Osteocyte (in vitro differentiated cells): ENCODE measurements at regions not wholly inside any gene's neighbourhood (a gene's known extent, or its start where the extent isn't known, plus 50 kb on each side); places are given as distances from the start of the nearest gene placed in this dataset.
"Not testable (repeated sequence)": the region's sequence is repeated elsewhere in the genome, so short reads cannot be mapped to it uniquely, and the experiment has no call there.

ENCODE experiments used
- DNase-seq: peaks from one replicate; pipeline ENCODE4 v3.0.0; 2021; ENCODE audit warnings: mixed read lengths; ENCODE audit not compliant: unreplicated experiment; ENCODE audit errors: extremely low spot score
- H3K27ac Mint-ChIP-seq: one replicate; pipeline ENCODE4 v1.8.0; 2021; ENCODE audit warnings: mild to moderate bottlenecking, mixed read lengths; ENCODE audit not compliant: unreplicated experiment
- H3K27me3 Mint-ChIP-seq: one replicate; pipeline ENCODE4 v1.8.0; 2021; ENCODE audit warnings: mixed read lengths; ENCODE audit not compliant: unreplicated experiment
- H3K36me3 Mint-ChIP-seq: one replicate; pipeline ENCODE4 v1.8.0; 2021; ENCODE audit warnings: mixed read lengths; ENCODE audit not compliant: unreplicated experiment
- H3K4me1 Mint-ChIP-seq: one replicate; pipeline ENCODE4 v1.8.0; 2021; ENCODE audit warnings: mixed read lengths; ENCODE audit not compliant: unreplicated experiment
- H3K4me3 Mint-ChIP-seq: one replicate; pipeline ENCODE4 v1.8.0; 2021; ENCODE audit warnings: mild to moderate bottlenecking, moderate library complexity, mixed read lengths; ENCODE audit not compliant: unreplicated experiment
- H3K9me3 Mint-ChIP-seq: one replicate; pipeline ENCODE4 v1.8.0; 2021; ENCODE audit warnings: mixed read lengths; ENCODE audit not compliant: unreplicated experiment
- CTCF ChIP-seq: fragments of 200-600 bp; sonication (generic); IDR thresholded peaks from 2 replicates; pipeline ENCODE4 v1.5.0; 2021; ENCODE audit warnings: antibody characterized with exemption, mild to moderate bottlenecking, moderate library complexity

- Mint-ChIP-seq H3K36me3 (no peaks in the 10 kb centered on the region), H3K27ac (no peak overlapping the region), H3K9me3 (no peaks in the 10 kb centered on the region), H3K27me3 (no peaks in the 10 kb centered on the region), H3K4me1 (peaks cover 12% of the 10 kb centered on the region), H3K4me3 (no peak overlapping the region)
- DNase-seq = no peak
- TF ChIP-seq CTCF = no peak
Measured at GRCh38 chr3:162718697-162719096, 1222.1 kb downstream of the OTOL1 start.

GRCh38 chr3:162719684-162720341 is 1223.2 kb downstream of the OTOL1 start:
- Mint-ChIP-seq H3K4me3 (no peak overlapping the region), H3K36me3 (no peaks in the 10 kb centered on the region), H3K27me3 (no peaks in the 10 kb centered on the region), H3K27ac (no peak overlapping the region), H3K9me3 (no peaks in the 10 kb centered on the region), H3K4me1 (peaks cover 12% of the 10 kb centered on the region)
- no peak for DNase-seq
- no peak for TF ChIP-seq CTCF

GRCh38 chr3:162721736-162722135 is 1225.1 kb downstream of the OTOL1 start:
- H3K9me3 Mint-ChIP-seq = no peaks in the 10 kb centered on the region
- no peak for TF ChIP-seq CTCF
- no peak for DNase-seq
- no peak overlapping the region for H3K27ac Mint-ChIP-seq
- no peak overlapping the region for H3K4me3 Mint-ChIP-seq
- no peaks in the 10 kb centered on the region for H3K27me3 Mint-ChIP-seq
- no peaks in the 10 kb centered on the region for H3K36me3 Mint-ChIP-seq
- peaks cover 12% of the 10 kb centered on the region for H3K4me1 Mint-ChIP-seq

GRCh38 chr3:162722337-162722736 is 1225.7 kb downstream of the OTOL1 start:
- TF ChIP-seq CTCF = no peak
- no peak for DNase-seq

GRCh38 chr3:162722796-162723195 is 1226.2 kb downstream of the OTOL1 start:
- not testable (repeated sequence) for H3K27ac Mint-ChIP-seq, H3K36me3 Mint-ChIP-seq, H3K4me3 Mint-ChIP-seq, H3K27me3 Mint-ChIP-seq, H3K9me3 Mint-ChIP-seq, DNase-seq
- peaks cover 12% of the 10 kb centered on the region for H3K4me1 Mint-ChIP-seq

More at GRCh38 chr3:162722337-162722736, 1225.7 kb downstream of the OTOL1 start:
- no peak overlapping the region for H3K4me3 Mint-ChIP-seq
- no peaks in the 10 kb centered on the region for H3K9me3 Mint-ChIP-seq
- H3K27ac Mint-ChIP-seq = no peak overlapping the region
- H3K36me3 Mint-ChIP-seq = no peaks in the 10 kb centered on the region
- H3K27me3 Mint-ChIP-seq = no peaks in the 10 kb centered on the region
- H3K4me1 Mint-ChIP-seq = peaks cover 12% of the 10 kb centered on the region

GRCh38 chr3:162729686-162730085 is 1233.1 kb downstream of the OTOL1 start:
- H3K27ac Mint-ChIP-seq = no peak overlapping the region
- H3K9me3 Mint-ChIP-seq = peaks cover 4% of the 10 kb centered on the region
- H3K4me3 Mint-ChIP-seq = no peak overlapping the region
- no peaks in the 10 kb centered on the region for H3K4me1 Mint-ChIP-seq
- DNase-seq = no peak
- no peak for TF ChIP-seq CTCF
- H3K36me3 Mint-ChIP-seq = no peaks in the 10 kb centered on the region
- no peaks in the 10 kb centered on the region for H3K27me3 Mint-ChIP-seq

GRCh38 chr3:162731961-162732360 is 1235.4 kb downstream of the OTOL1 start:
- not testable (repeated sequence) for H3K4me1 Mint-ChIP-seq, H3K4me3 Mint-ChIP-seq, H3K27ac Mint-ChIP-seq, H3K36me3 Mint-ChIP-seq, DNase-seq, H3K9me3 Mint-ChIP-seq, H3K27me3 Mint-ChIP-seq
